H1 (cell line): ENCODE measurements at regions not wholly inside any gene's neighbourhood (a gene's known extent, or its start where the extent isn't known, plus 50 kb on each side); places are given as distances from the start of the nearest gene placed in this dataset.

Source experiments
- CTCF ChIA-PET: fragments of 300-600 bp; sonication (Branson Sonifier 250); formaldehyde crosslinking; loops from one replicate; lab custom pipeline; 2021; ENCODE audit not compliant: partially characterized antibody; lab: Charles Lee
- POLR2A ChIA-PET: fragments of 300-600 bp; sonication (Branson Sonifier 250); formaldehyde crosslinking; loops from one replicate; lab custom pipeline; 2021; ENCODE audit warnings: inconsistent platforms; ENCODE audit not compliant: partially characterized antibody; lab: Charles Lee
- DNase-seq, 2 experiments: peaks; one replicate each; pipeline versions ENCODE4 v3.0.0 to v3.0.0-alpha.2; 2010 to 2022; ENCODE audit warnings: low spot score in 2 of 2, low read depth in 1 of 2, mixed read lengths in 1 of 2
- FAIRE-seq: peaks from 2 replicates; lab custom pipeline; 2011; peaks lifted over from hg19 to GRCh38; lab: Jason Lieb, UNC
- H2AFZ ChIP-seq: 2 replicates; pipeline ENCODE4 v1.8.1; 2012; ENCODE audit warnings: low read length, inconsistent platforms
- H2AK5ac ChIP-seq: 2 replicates; pipeline ENCODE4 v1.6.1; 2013; ENCODE audit warnings: low read depth, low read length
- H2BK120ac ChIP-seq: replicated peaks from 2 replicates; pipeline ENCODE3; 2013; ENCODE audit warnings: low read depth, low read length, inconsistent platforms
- H2BK12ac ChIP-seq: 2 replicates; pipeline ENCODE4 v1.6.1; 2013; ENCODE audit warnings: low read depth, low read length
- H2BK15ac ChIP-seq: 2 replicates; pipeline ENCODE4 v1.6.1; 2013; ENCODE audit warnings: low read length
- H2BK20ac ChIP-seq: 2 replicates; pipeline ENCODE4 v1.6.1; 2013; ENCODE audit warnings: low read length
- H2BK5ac ChIP-seq: 2 replicates; pipeline ENCODE4 v1.6.1; 2013; ENCODE audit warnings: low read depth, low read length
- H3K14ac ChIP-seq: 2 replicates; pipeline ENCODE4 v1.6.1; 2013; ENCODE audit warnings: inconsistent platforms; ENCODE audit not compliant: insufficient read length
- H3K18ac ChIP-seq: 2 replicates; pipeline ENCODE4 v1.6.1; 2013; ENCODE audit warnings: low read length; ENCODE audit errors: extremely low read depth
- H3K23ac ChIP-seq: 2 replicates; pipeline ENCODE4 v1.6.1; 2013; ENCODE audit warnings: inconsistent platforms; ENCODE audit not compliant: insufficient read length
- H3K23me2 ChIP-seq: 2 replicates; pipeline ENCODE4 v1.6.1; 2013; ENCODE audit warnings: low read depth, low read length
- H3K27ac ChIP-seq: 2 replicates; pipeline ENCODE4 v1.6.1; 2011; ENCODE audit warnings: low read depth, low read length, inconsistent platforms
- H3K27me3 ChIP-seq, 4 experiments: replicated peaks in 1 of 4; 1 replicate in 1 of 4; 2 replicates in 3 of 4; pipeline versions ENCODE4 v1.6.1 to v1.8.1; 2011 to 2013; ENCODE audit warnings: low read length in 3 of 4, mild to moderate bottlenecking in 3 of 4, inconsistent platforms in 2 of 4, mixed read lengths in 2 of 4, moderate library complexity in 1 of 4; ENCODE audit not compliant: control insufficient read depth in 3 of 4, insufficient read depth in 3 of 4; ENCODE audit errors: extremely low read depth in 1 of 4
- H3K36me3 ChIP-seq, 4 experiments: 2 replicates each; pipeline versions ENCODE4 v1.6.1 to v1.8.1; 2011 to 2013; ENCODE audit warnings: mild to moderate bottlenecking in 4 of 4, low read length in 3 of 4, moderate library complexity in 2 of 4, control low read depth in 1 of 4, inconsistent platforms in 1 of 4; ENCODE audit not compliant: insufficient read depth in 4 of 4, control insufficient read depth in 2 of 4
- H3K4ac ChIP-seq: replicated peaks from 2 replicates; pipeline ENCODE3; 2013; ENCODE audit warnings: low read length, low read depth, mixed read lengths, inconsistent platforms; ENCODE audit not compliant: insufficient read length
- H3K4me1 ChIP-seq, 4 experiments: replicated peaks in 1 of 4; 1 replicate in 1 of 4; 2 replicates in 3 of 4; pipeline versions ENCODE4 v1.6.1 to v1.8.1; 2011 to 2013; ENCODE audit warnings: low read length in 3 of 4, inconsistent platforms in 2 of 4, mixed read lengths in 1 of 4; ENCODE audit not compliant: insufficient read depth in 4 of 4, control insufficient read depth in 3 of 4
- H3K4me2 ChIP-seq, 2 experiments: 2 replicates each; pipeline versions ENCODE4 v1.6.1 to v1.8.1; 2011 to 2013; ENCODE audit warnings: low read depth in 2 of 2, low read length in 2 of 2, control low read depth in 1 of 2, inconsistent platforms in 1 of 2, mild to moderate bottlenecking in 1 of 2; ENCODE audit not compliant: insufficient read depth in 1 of 2
- H3K4me3 ChIP-seq, 4 experiments: fragments of 200-600, 300-600 bp in 1 of 4; sonication (generic), shearing (Covaris generic), sonication (Bioruptor Twin) in 1 of 4; 2 replicates each; pipeline versions ENCODE4 v1.5.1 to v1.8.1; 2011 to 2016; ENCODE audit warnings: low read length in 4 of 4, low read depth in 3 of 4, control low read depth in 2 of 4, inconsistent platforms in 2 of 4, mild to moderate bottlenecking in 2 of 4, mixed read lengths in 1 of 4, moderate library complexity in 1 of 4; ENCODE audit not compliant: insufficient read depth in 2 of 4; ENCODE audit errors: extremely low read depth in 1 of 4
- H3K56ac ChIP-seq: replicated peaks from 2 replicates; pipeline ENCODE3; 2013; ENCODE audit warnings: low read depth, mild to moderate bottlenecking, mixed read lengths, low read length, inconsistent platforms; ENCODE audit not compliant: insufficient read length
- H3K79me1 ChIP-seq: 2 replicates; pipeline ENCODE4 v1.6.1; 2013; ENCODE audit warnings: low read depth, low read length, control low read depth
- H3K79me2 ChIP-seq, 2 experiments: 2 replicates each; pipeline versions ENCODE4 v1.6.1 to v1.8.1; 2012 to 2013; ENCODE audit warnings: low read length in 2 of 2, mild to moderate bottlenecking in 2 of 2, inconsistent platforms in 1 of 2; ENCODE audit not compliant: insufficient read depth in 2 of 2, control insufficient read depth in 1 of 2
- H3K9ac ChIP-seq, 4 experiments: replicated peaks in 1 of 4; 1 replicate in 1 of 4; 2 replicates in 3 of 4; pipeline versions ENCODE4 v1.6.1 to v1.8.1; 2011 to 2013; ENCODE audit warnings: low read depth in 3 of 4, low read length in 3 of 4, control low read depth in 2 of 4, mild to moderate bottlenecking in 2 of 4, moderate library complexity in 2 of 4, inconsistent platforms in 1 of 4; ENCODE audit errors: extremely low read depth in 1 of 4
- H3K9me3 ChIP-seq, 2 experiments: 2 replicates each; pipeline versions ENCODE4 v1.6.1 to v1.8.1; 2012 to 2013; ENCODE audit warnings: mild to moderate bottlenecking in 2 of 2, moderate library complexity in 2 of 2, control low read depth in 1 of 2, inconsistent platforms in 1 of 2, low read depth in 1 of 2, low read length in 1 of 2, mixed read lengths in 1 of 2; ENCODE audit not compliant: insufficient read depth in 2 of 2
- H4K20me1 ChIP-seq, 2 experiments: replicated peaks in 1 of 2; 2 replicates each; pipeline versions ENCODE3 to v1.8.1; 2011 to 2013; ENCODE audit warnings: inconsistent platforms in 2 of 2, low read length in 2 of 2, mild to moderate bottlenecking in 1 of 2; ENCODE audit not compliant: insufficient read depth in 2 of 2, control insufficient read depth in 1 of 2
- H4K5ac ChIP-seq: 2 replicates; pipeline ENCODE4 v1.6.1; 2013; ENCODE audit warnings: low read length, low read depth, mixed read lengths, inconsistent platforms; ENCODE audit not compliant: insufficient read length
- H4K8ac ChIP-seq: 2 replicates; pipeline ENCODE4 v1.8.0; 2013; ENCODE audit warnings: mild to moderate bottlenecking, moderate library complexity, low read length, inconsistent platforms; ENCODE audit not compliant: insufficient read depth; ENCODE audit errors: extremely low read depth
- H4K91ac ChIP-seq: replicated peaks from 2 replicates; pipeline ENCODE3; 2013; ENCODE audit warnings: low read length, mixed read lengths, inconsistent platforms; ENCODE audit not compliant: insufficient read length
- ATF2 ChIP-seq: IDR thresholded peaks from 2 replicates; pipeline ENCODE4 v1.6.1; 2012; ENCODE audit warnings: low read length, inconsistent platforms
- BRCA1 ChIP-seq: IDR thresholded peaks from 2 replicates; pipeline ENCODE4 v1.6.1; 2012; ENCODE audit warnings: low read depth, low read length, improper control_type of control experiment
- CEBPB ChIP-seq: IDR thresholded peaks from 2 replicates; pipeline ENCODE4 v1.6.1; 2012; ENCODE audit warnings: low read depth, low read length
- HDAC2 ChIP-seq, 2 experiments: fragments of 300-600 bp in 1 of 2; sonication (generic) in 1 of 2; IDR thresholded peaks; 2 replicates each; pipeline ENCODE4 v1.6.1; 2011 to 2012; ENCODE audit warnings: low read depth in 2 of 2, low read length in 2 of 2, mild to moderate bottlenecking in 2 of 2, moderate library complexity in 2 of 2, borderline replicate concordance in 1 of 2, inconsistent platforms in 1 of 2
- KDM1A ChIP-seq: fragments of 200-600, 300-600 bp; sonication (generic); IDR thresholded peaks from 2 replicates; pipeline ENCODE4 v1.7.1; 2016; ENCODE audit warnings: mild to moderate bottlenecking, low read length, borderline replicate concordance
- POLR2AphosphoS5 ChIP-seq: IDR thresholded peaks from 2 replicates; pipeline ENCODE4 v1.6.1; 2011; ENCODE audit warnings: low read depth, low read length
- SIX5 ChIP-seq: IDR thresholded peaks from 2 replicates; pipeline ENCODE4 v1.6.1; 2011; ENCODE audit warnings: mild to moderate bottlenecking, low read depth, low read length
- TAF7 ChIP-seq: optimal IDR thresholded peaks from 2 replicates; pipeline ENCODE3; 2011; ENCODE audit warnings: low read depth, mild to moderate bottlenecking, inconsistent platforms, low read length, moderate library complexity, borderline replicate concordance

GRCh38 chr16:60675022-60675421, 1361.2 kb downstream of the CDH8 start:
- Histone ChIP-seq H3K23me2 (no peaks in the 10 kb centered on the region), H2BK5ac (no peak overlapping the region), H2BK120ac (no peak overlapping the region), H3K4me2 (no peak overlapping the region), H3K4me3 (no peak overlapping the region), H3K4me1 (no peaks in the 10 kb centered on the region), H3K79me1 (no peaks in the 10 kb centered on the region), H3K9ac (no peak overlapping the region), H3K36me3 (no peaks in the 10 kb centered on the region), H3K14ac (no peak overlapping the region), H3K79me2 (no peaks in the 10 kb centered on the region), H4K8ac (no peak overlapping the region), H3K56ac (no peak overlapping the region), H2AFZ (no peak overlapping the region), H3K9me3 (no peaks in the 10 kb centered on the region), H2AK5ac (no peak overlapping the region), H3K27me3 (no peaks in the 10 kb centered on the region), H4K5ac (no peak overlapping the region), H3K18ac (no peak overlapping the region), H2BK12ac (no peak overlapping the region), H2BK20ac (no peak overlapping the region), H4K20me1 (no peaks in the 10 kb centered on the region), H3K27ac (no peak overlapping the region), H3K4ac (no peak overlapping the region), H2BK15ac (no peak overlapping the region), H3K23ac (no peak overlapping the region), H4K91ac (no peak overlapping the region)
- no peak for DNase-seq
- ChIA-PET POLR2A (no interaction called here), CTCF (no interaction called here)
- TF ChIP-seq HDAC2 (IDR thresholded peaks at IDR 0.05; ENCODE audit: borderline replicate concordance in 1 of 2, low read depth in 2 of 2, low read length in 2 of 2) (no peak), KDM1A (no peak), POLR2AphosphoS5 (no peak), SIX5 (no peak), ATF2 (no peak), CEBPB (no peak), TAF7 (no peak), BRCA1 (no peak)
- no peak for FAIRE-seq
